Prostate gland (tissue), 2 donors: ENCODE measurements at regions not wholly inside any gene's neighbourhood (a gene's known extent, or its start where the extent isn't known, plus 50 kb on each side); places are given as distances from the start of the nearest gene placed in this dataset.

Experiments
- DNase-seq: peaks from one replicate; pipeline ENCODE4 v3.0.0-alpha.2; 2019; ENCODE audit warnings: low spot score
- H3K27ac ChIP-seq, 2 donors: fragments of 200-600 bp; sonication (generic); 2 replicates each; pipeline ENCODE4 v1.5.1; 2017 to 2019
- H3K27me3 ChIP-seq: fragments of 200-600 bp; sonication (generic); replicated peaks from 2 replicates; pipeline ENCODE4 v1.5.1; 2019; ENCODE audit not compliant: insufficient read depth
- H3K36me3 ChIP-seq, 2 donors: fragments of 200-600 bp; sonication (generic); 1 replicate in 1 of 2; 2 replicates in 1 of 2; pipeline versions ENCODE4 v1.5.1 to v1.8.1; 2017 to 2019
- H3K4me1 ChIP-seq: fragments of 200-600 bp; sonication (generic); replicated peaks from 2 replicates; pipeline ENCODE4 v1.5.1; 2019
- H3K4me3 ChIP-seq, 2 donors: fragments of 200-600 bp; sonication (generic); 2 replicates each; pipeline ENCODE4 v1.5.1; 2017 to 2019
- H3K9me3 ChIP-seq: fragments of 200-600 bp; sonication (generic); 2 replicates; pipeline ENCODE4 v1.5.1; 2017
- POLR2A ChIP-seq: fragments of 450-650 bp; IDR thresholded peaks from one replicate; pipeline ENCODE4 v1.6.1; 2016; ENCODE audit warnings: antibody characterized with exemption, mild to moderate bottlenecking
- POLR2AphosphoS5 ChIP-seq: sonication (generic); formaldehyde crosslinking; IDR thresholded peaks from one replicate; pipeline ENCODE4 v1.6.1; 2017; ENCODE audit warnings: antibody characterized with exemption
- WGBS: methylation state at CpG from one replicate; pipeline ENCODE4 v1.1.5; 2018; 5-methylcytosine and 5-hydroxymethylcytosine counted together
- intact Hi-C: fragments of 100-400 bp; cut with DNase I; formaldehyde crosslinking; loops from one replicate; pipeline ENCODE4 v1.14.2; 2022
- TF ChIP-seq, protein P1 (sequence below), 4 experiments: fragments of 200-600 bp in 2 of 4; fragments of 450-650 bp in 2 of 4; sonication (generic) in 2 of 4; IDR thresholded peaks; 1 replicate in 3 of 4; 2 replicates in 1 of 4; pipeline ENCODE4 v1.5.1; 2016 to 2019; ENCODE audit warnings: antibody characterized with exemption in 4 of 4, mild to moderate bottlenecking in 2 of 4, moderate library complexity in 2 of 4

DNA sequence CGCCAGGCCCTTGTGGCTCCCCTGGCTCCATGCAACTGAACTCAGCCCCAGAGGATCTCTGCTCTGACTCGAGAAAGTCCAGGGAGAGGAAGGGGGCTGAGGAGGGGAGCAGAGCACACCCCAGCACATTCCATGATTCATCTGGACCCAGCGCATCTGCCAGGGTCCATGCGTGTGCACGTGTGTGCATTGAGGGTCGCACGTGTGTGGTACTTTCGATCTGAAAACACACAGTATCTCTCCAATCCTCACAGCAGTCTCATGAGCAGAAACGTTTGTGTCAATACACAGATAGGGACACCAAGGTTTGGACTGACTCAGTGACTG, 146.4 kb upstream of the ID2 start:
- H3K27me3 ChIP-seq = no peaks in the 10 kb centered on the region
- 67% methylated on average over 9 of the region's 9 CpGs for WGBS
- H3K9me3 ChIP-seq = no peaks in the 10 kb centered on the region
- H3K27ac ChIP-seq = no peak overlapping the region
- no peak for DNase-seq
- H3K4me1 ChIP-seq = peaks cover 9% of the 10 kb centered on the region
- intact Hi-C loops = no loop called here
- H3K36me3 ChIP-seq = no peaks in the 10 kb centered on the region
- TF ChIP-seq, protein P1, sequence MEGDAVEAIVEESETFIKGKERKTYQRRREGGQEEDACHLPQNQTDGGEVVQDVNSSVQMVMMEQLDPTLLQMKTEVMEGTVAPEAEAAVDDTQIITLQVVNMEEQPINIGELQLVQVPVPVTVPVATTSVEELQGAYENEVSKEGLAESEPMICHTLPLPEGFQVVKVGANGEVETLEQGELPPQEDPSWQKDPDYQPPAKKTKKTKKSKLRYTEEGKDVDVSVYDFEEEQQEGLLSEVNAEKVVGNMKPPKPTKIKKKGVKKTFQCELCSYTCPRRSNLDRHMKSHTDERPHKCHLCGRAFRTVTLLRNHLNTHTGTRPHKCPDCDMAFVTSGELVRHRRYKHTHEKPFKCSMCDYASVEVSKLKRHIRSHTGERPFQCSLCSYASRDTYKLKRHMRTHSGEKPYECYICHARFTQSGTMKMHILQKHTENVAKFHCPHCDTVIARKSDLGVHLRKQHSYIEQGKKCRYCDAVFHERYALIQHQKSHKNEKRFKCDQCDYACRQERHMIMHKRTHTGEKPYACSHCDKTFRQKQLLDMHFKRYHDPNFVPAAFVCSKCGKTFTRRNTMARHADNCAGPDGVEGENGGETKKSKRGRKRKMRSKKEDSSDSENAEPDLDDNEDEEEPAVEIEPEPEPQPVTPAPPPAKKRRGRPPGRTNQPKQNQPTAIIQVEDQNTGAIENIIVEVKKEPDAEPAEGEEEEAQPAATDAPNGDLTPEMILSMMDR (IDR thresholded peaks at IDR 0.05) = no peak
- no peak for TF ChIP-seq POLR2A
- TF ChIP-seq POLR2AphosphoS5 = no peak
- H3K4me3 ChIP-seq = no peak overlapping the region

DNA sequence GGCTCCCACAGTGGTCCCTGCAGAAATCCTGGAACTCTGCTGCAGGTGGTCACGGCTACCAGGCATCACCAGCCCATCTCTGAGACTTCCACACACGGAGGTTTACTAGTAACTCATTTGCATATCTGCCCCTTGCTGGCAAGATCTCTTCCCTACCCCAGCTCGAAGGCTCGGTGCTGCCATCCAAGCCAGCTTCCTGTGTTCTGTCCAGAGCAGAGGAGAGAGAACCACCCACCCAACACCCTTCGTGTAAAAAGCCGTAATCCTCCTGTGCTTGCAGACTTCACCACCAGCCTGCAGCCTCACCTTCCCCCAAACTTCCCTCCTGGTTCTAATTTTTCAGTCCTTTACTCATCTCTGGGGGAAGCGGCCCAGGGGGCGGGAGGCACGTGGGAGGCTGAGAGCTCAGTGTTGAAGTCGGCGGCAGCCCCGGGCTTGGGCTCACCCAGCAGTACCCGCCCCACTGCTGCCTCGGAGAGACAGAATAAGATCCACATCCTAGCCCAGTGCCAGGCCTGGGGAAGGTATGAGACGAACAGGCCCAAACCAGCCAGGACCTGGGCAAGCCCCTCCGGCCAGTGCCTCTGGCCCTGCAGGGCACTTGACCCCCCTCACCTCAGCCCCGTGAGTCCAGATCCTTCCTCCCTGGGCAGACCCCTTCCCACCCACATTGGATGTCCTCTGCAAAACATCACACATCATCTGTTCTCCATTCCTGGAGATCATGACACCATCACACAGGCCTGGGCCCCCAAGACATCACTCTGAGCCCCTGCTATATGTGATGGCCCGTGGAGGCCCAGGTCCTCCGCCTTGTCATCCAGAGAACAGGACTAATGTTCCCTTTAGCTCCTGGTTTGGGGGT, 145.8 kb upstream of the ID2 start:
- intact Hi-C loops = no loop called here
- Histone ChIP-seq H3K9me3 (no peaks in the 10 kb centered on the region), H3K4me3 (no peak overlapping the region), H3K27ac (no peak overlapping the region), H3K36me3 (no peaks in the 10 kb centered on the region), H3K4me1 (peaks cover 9% of the 10 kb centered on the region), H3K27me3 (no peaks in the 10 kb centered on the region)
- WGBS = 70% methylated on average over 19 of the region's 19 CpGs
- TF ChIP-seq POLR2AphosphoS5 (no peak), POLR2A (no peak)
- TF ChIP-seq, protein P1 (IDR thresholded peaks at IDR 0.05) = no peak
- no peak for DNase-seq

DNA sequence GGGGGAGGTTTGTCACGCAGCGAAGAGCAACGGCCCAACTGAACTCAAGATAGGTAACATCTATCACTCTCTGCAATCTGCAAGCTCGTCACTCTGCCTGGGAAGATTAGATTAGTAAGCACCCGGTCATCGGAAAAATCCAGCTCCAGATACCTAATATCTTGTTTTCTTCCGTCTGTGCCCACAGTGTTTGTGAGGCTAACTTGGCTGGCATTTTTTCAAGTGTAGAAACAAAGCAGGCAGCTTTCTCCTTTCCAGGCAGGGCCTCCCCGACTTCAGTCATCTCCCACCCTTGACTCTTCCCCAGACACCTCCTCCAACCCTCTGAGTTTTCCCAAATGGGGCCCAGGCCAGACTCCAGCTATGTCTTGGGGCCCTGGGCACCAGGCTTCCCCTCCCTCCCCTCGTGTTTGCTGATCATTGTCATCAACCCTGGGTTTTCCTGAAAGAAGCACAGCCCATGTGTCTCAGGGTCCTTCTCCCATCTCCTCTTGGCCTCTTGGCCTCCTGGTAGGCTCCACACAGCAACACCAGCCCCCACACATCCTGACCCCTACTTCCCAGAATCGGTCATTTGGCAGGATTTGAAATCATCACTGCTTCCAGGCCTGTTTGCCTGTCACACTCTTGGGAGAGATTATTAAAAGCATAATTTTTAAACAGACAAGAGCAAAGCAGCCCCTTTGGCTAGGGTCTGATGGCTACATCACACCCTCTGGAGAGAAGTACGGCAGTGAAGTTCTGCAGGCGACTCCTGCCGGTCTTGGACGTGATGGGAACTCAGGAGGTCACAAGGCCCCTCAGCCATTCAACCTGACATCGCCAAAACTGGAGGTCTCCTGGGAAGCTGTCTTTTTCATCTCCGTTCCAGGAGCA, 144.9 kb upstream of the ID2 start:
- 83% methylated on average over 16 of the region's 16 CpGs for WGBS

DNA sequence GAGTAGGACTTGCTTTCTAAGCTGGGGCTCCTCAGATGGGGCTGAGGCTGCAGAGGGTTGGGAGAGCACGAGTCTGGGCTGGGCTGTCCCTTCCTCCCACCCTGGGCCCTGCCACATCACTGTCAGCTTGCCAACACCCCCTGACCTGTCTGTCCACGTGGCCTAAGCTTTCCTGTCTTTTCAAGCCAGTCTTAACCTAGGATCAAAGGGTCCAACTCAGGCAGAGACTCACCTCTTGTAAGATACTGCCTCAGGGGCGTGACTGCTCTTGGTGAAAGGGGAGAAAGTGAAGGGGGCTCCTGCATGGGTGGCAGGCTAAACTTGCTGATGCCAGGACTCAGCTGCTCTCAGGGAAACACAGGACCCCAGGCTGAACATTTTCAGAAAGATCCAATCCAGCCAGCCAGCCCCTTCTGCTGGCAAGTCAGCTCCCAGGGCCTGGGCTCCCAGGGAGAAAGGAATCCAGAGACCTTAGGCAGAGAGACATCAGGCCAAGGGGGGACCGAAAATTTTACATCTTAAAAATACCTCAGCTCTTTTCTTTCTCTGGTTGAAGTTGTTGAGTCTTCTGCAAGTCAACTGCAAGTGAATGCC, 144.2 kb upstream of the ID2 start:
- WGBS = 83% methylated on average over 4 of the region's 4 CpGs
- intact Hi-C loops = no loop called here

More for the DNA sequence above, 144.9 kb upstream of the ID2 start:
- DNase-seq = no peak
- Histone ChIP-seq H3K36me3 (no peaks in the 10 kb centered on the region), H3K27ac (no peak overlapping the region), H3K4me3 (no peak overlapping the region), H3K27me3 (no peaks in the 10 kb centered on the region), H3K9me3 (no peaks in the 10 kb centered on the region), H3K4me1 (peaks cover 9% of the 10 kb centered on the region)
- TF ChIP-seq, protein P1 (IDR thresholded peaks at IDR 0.05) = no peak
- TF ChIP-seq POLR2A (no peak), POLR2AphosphoS5 (no peak)
- intact Hi-C loops = no loop called here

More for the DNA sequence above, 144.2 kb upstream of the ID2 start:
- no peak for DNase-seq
- Histone ChIP-seq H3K9me3 (no peaks in the 10 kb centered on the region), H3K36me3 (no peaks in the 10 kb centered on the region), H3K4me3 (no peak overlapping the region), H3K27ac (no peak overlapping the region), H3K4me1 (peaks cover 9% of the 10 kb centered on the region), H3K27me3 (no peaks in the 10 kb centered on the region)
- no peak for TF ChIP-seq POLR2AphosphoS5
- no peak for TF ChIP-seq POLR2A
- TF ChIP-seq, protein P1 (IDR thresholded peaks at IDR 0.05) = no peak
